ENCODE measurements at regions not wholly inside any gene's neighbourhood (a gene's known extent, or its start where the extent isn't known, plus 50 kb on each side); places are given as distances from the start of the nearest gene placed in this dataset.

DNA sequence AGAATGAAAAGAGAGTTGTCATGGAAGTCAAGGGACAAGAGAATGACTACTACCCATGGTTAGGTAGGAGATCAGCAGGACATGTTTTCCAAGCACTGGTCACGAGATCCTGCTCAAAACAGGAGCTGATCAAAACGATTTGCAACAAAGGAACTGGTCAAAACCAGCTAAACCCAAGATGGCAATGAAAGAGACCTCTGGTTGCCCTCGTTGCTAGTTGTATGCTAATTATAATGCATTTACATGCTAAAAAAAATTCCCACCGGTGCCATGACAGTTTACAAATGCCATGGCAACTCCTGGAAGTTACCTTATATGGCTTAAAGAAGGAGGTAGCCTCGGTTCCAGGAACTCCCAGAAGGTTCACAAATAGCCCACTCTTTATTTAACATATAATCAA, 95.0 kb upstream of the OTX2 start:
- TF ChIP-seq, protein P1, sequence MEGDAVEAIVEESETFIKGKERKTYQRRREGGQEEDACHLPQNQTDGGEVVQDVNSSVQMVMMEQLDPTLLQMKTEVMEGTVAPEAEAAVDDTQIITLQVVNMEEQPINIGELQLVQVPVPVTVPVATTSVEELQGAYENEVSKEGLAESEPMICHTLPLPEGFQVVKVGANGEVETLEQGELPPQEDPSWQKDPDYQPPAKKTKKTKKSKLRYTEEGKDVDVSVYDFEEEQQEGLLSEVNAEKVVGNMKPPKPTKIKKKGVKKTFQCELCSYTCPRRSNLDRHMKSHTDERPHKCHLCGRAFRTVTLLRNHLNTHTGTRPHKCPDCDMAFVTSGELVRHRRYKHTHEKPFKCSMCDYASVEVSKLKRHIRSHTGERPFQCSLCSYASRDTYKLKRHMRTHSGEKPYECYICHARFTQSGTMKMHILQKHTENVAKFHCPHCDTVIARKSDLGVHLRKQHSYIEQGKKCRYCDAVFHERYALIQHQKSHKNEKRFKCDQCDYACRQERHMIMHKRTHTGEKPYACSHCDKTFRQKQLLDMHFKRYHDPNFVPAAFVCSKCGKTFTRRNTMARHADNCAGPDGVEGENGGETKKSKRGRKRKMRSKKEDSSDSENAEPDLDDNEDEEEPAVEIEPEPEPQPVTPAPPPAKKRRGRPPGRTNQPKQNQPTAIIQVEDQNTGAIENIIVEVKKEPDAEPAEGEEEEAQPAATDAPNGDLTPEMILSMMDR (IDR thresholded peaks at IDR 0.05; ENCODE audit: borderline replicate concordance, extremely low read depth, low read length, poor library complexity, severe bottlenecking) = no peak
- no peak for TF ChIP-seq EZH2 (IDR thresholded peaks at IDR 0.05; ENCODE audit: borderline replicate concordance, low read depth, low read length, severe bottlenecking)

Measured in DND-41 (cell line).